ENCODE measurements at regions not wholly inside any gene's neighbourhood (a gene's known extent, or its start where the extent isn't known, plus 50 kb on each side); places are given as distances from the start of the nearest gene placed in this dataset.

- no peak for TF ChIP-seq TAF1 (IDR thresholded peaks at IDR 0.05; ENCODE audit: borderline replicate concordance, low read depth, low read length)
- TF ChIP-seq POLR2A (IDR thresholded peaks at IDR 0.05; ENCODE audit: low read depth, low read length): no peak
- no peak for TF ChIP-seq POLR2AphosphoS5 (IDR thresholded peaks at IDR 0.05; ENCODE audit: low read depth, low read length)
Measured at GRCh38 chr3:45280232-45280631, 54.1 kb upstream of the TMEM158 start.

All from GM12892 (cell line).